IMR-90 (cell line): ENCODE measurements at regions not wholly inside any gene's neighbourhood (a gene's known extent, or its start where the extent isn't known, plus 50 kb on each side); places are given as distances from the start of the nearest gene placed in this dataset.

ENCODE experiments used
- ATAC-seq: fragments of 200-7000 bp; cut with Tn5 transposase; 2 replicates; pipeline ENCODE4 v1.9.1; 2020; ENCODE audit warnings: low read depth, mild to moderate bottlenecking, moderate library complexity
- BruUV-seq: library from RNA; stranded (reverse); fragments of 400-500 nt; replicated peaks from 2 replicates; lab custom pipeline; 2021; lab: Mats Ljungman, UMichigan
- CTCF ChIA-PET: fragments of 300-600 bp; formaldehyde crosslinking; extraction: SDS; loops from one replicate; lab custom pipeline; 2021; ENCODE audit warnings: antibody characterized with exemption; lab: Yijun Ruan, JAX
- POLR2A ChIA-PET: fragments of 300-600 bp; sonication (Branson Sonifier 250); formaldehyde crosslinking; loops from one replicate; lab custom pipeline; 2022; ENCODE audit warnings: antibody characterized with exemption; ENCODE audit not compliant: unreplicated experiment; lab: Charles Lee
- DNase-seq: peaks from one replicate; pipeline ENCODE4 v3.0.0; 2013
- H2AFZ ChIP-seq: replicated peaks from 2 replicates; pipeline ENCODE3; 2013; ENCODE audit warnings: low read length, mild to moderate bottlenecking; ENCODE audit not compliant: poor library complexity
- H2AK5ac ChIP-seq: 2 replicates; pipeline ENCODE4 v1.6.1; 2013; ENCODE audit warnings: low read depth, low read length, inconsistent platforms
- H2AK9ac ChIP-seq: replicated peaks from 2 replicates; pipeline ENCODE3; 2013; ENCODE audit warnings: mild to moderate bottlenecking, low read depth, low read length, moderate library complexity; ENCODE audit not compliant: poor library complexity
- H2BK120ac ChIP-seq: 2 replicates; pipeline ENCODE4 v1.6.1; 2013; ENCODE audit warnings: low read depth, low read length, inconsistent platforms
- H2BK15ac ChIP-seq: 3 replicates; pipeline ENCODE4 v1.6.1; 2013; ENCODE audit warnings: low read depth, low read length, inconsistent platforms
- H2BK20ac ChIP-seq: 2 replicates; pipeline ENCODE4 v1.6.1; 2013; ENCODE audit warnings: low read depth, mild to moderate bottlenecking, inconsistent platforms, low read length, moderate library complexity
- H2BK5ac ChIP-seq: 2 replicates; pipeline ENCODE4 v1.6.1; 2013; ENCODE audit warnings: mild to moderate bottlenecking, low read depth, low read length, inconsistent platforms; ENCODE audit not compliant: poor library complexity, severe bottlenecking
- H3K14ac ChIP-seq: replicated peaks from 2 replicates; pipeline ENCODE4 v1.6.1; 2013; ENCODE audit warnings: low read depth, low read length, inconsistent platforms
- H3K18ac ChIP-seq: 2 replicates; pipeline ENCODE4 v1.6.1; 2013; ENCODE audit warnings: low read depth, low read length, control low read depth
- H3K23ac ChIP-seq: 2 replicates; pipeline ENCODE4 v1.6.1; 2013; ENCODE audit warnings: low read depth, low read length, inconsistent platforms
- H3K27ac ChIP-seq: 2 replicates; pipeline ENCODE4 v1.5.1; 2013; ENCODE audit warnings: mild to moderate bottlenecking, control low read depth, low read length; ENCODE audit not compliant: insufficient read depth
- H3K27me3 ChIP-seq: 2 replicates; pipeline ENCODE4 v1.6.1; 2013; ENCODE audit warnings: low read length; ENCODE audit not compliant: control insufficient read depth, insufficient read depth
- H3K36me3 ChIP-seq: 2 replicates; pipeline ENCODE4 v1.6.1; 2013; ENCODE audit warnings: low read length, mixed read lengths; ENCODE audit not compliant: control insufficient read depth, insufficient read depth
- H3K4ac ChIP-seq: 2 replicates; pipeline ENCODE4 v1.6.1; 2013; ENCODE audit warnings: low read depth, low read length, inconsistent platforms
- H3K4me1 ChIP-seq: 2 replicates; pipeline ENCODE4 v1.6.1; 2013; ENCODE audit warnings: low read length, mixed read lengths; ENCODE audit not compliant: control insufficient read depth, insufficient read depth
- H3K4me2 ChIP-seq: 2 replicates; pipeline ENCODE4 v1.6.1; 2013; ENCODE audit warnings: low read depth, mild to moderate bottlenecking, control low read depth, low read length, moderate library complexity
- H3K4me3 ChIP-seq: 2 replicates; pipeline ENCODE4 v1.5.1; 2013; ENCODE audit warnings: low read depth, mild to moderate bottlenecking, control low read depth, low read length, moderate library complexity; ENCODE audit not compliant: insufficient read depth
- H3K56ac ChIP-seq: 2 replicates; pipeline ENCODE4 v1.6.1; 2013; ENCODE audit warnings: low read length, inconsistent platforms; ENCODE audit not compliant: insufficient read depth; ENCODE audit errors: extremely low read depth
- H3K79me1 ChIP-seq, 2 experiments: 2 replicates each; pipeline ENCODE4 v1.6.1; 2013; ENCODE audit warnings: low read length in 2 of 2, inconsistent platforms in 1 of 2, low read depth in 1 of 2
- H3K9ac ChIP-seq: 2 replicates; pipeline ENCODE4 v1.6.1; 2013; ENCODE audit warnings: low read depth, low read length, control low read depth
- H3K9me1 ChIP-seq: 2 replicates; pipeline ENCODE4 v1.6.1; 2013; ENCODE audit warnings: low read length, inconsistent platforms; ENCODE audit not compliant: insufficient read depth
- H3K9me3 ChIP-seq: 2 replicates; pipeline ENCODE4 v1.6.1; 2013; ENCODE audit warnings: low read length; ENCODE audit not compliant: control insufficient read depth, insufficient read depth
- H4K20me1 ChIP-seq: 2 replicates; pipeline ENCODE4 v1.6.1; 2013; ENCODE audit warnings: low read length, inconsistent platforms; ENCODE audit not compliant: insufficient read depth
- H4K5ac ChIP-seq: 2 replicates; pipeline ENCODE4 v1.6.1; 2013; ENCODE audit warnings: mild to moderate bottlenecking, low read depth, low read length, control low read depth
- H4K8ac ChIP-seq, 2 experiments: 2 replicates each; pipeline ENCODE4 v1.6.1; 2013; ENCODE audit warnings: low read depth in 2 of 2, low read length in 2 of 2, control low read depth in 1 of 2, inconsistent platforms in 1 of 2
- H4K91ac ChIP-seq: 2 replicates; pipeline ENCODE4 v1.6.1; 2013; ENCODE audit warnings: low read depth, low read length, inconsistent platforms; ENCODE audit not compliant: insufficient read depth
- BHLHE40 ChIP-seq: fragments of 150-350 bp; IDR thresholded peaks from 2 replicates; pipeline ENCODE4 v1.6.1; 2016; ENCODE audit warnings: mild to moderate bottlenecking, low read depth, low read length
- CEBPB ChIP-seq: IDR thresholded peaks from 2 replicates; pipeline ENCODE4 v1.6.1; 2012; ENCODE audit warnings: low read depth, low read length, improper control_type of control experiment
- FOS ChIP-seq: fragments of 150-350 bp; IDR thresholded peaks from 2 replicates; pipeline ENCODE4 v1.6.1; 2016; ENCODE audit warnings: low read depth, low read length
- MAFK ChIP-seq: IDR thresholded peaks from 2 replicates; pipeline ENCODE4 v1.6.1; 2012; ENCODE audit warnings: low read depth, low read length, improper control_type of control experiment
- MXI1 ChIP-seq: IDR thresholded peaks from 2 replicates; pipeline ENCODE4 v1.6.1; 2012; ENCODE audit warnings: low read depth, mild to moderate bottlenecking, low read length, moderate library complexity, borderline replicate concordance
- NFE2L2 ChIP-seq: fragments of 150-350 bp; IDR thresholded peaks from 2 replicates; pipeline ENCODE4 v1.6.1; 2016; ENCODE audit warnings: low read depth, mild to moderate bottlenecking, low read length
- POLR2A ChIP-seq: IDR thresholded peaks from 2 replicates; pipeline ENCODE4 v1.6.1; 2012; ENCODE audit warnings: mild to moderate bottlenecking, low read depth, low read length
- RAD21 ChIP-seq: IDR thresholded peaks from 2 replicates; pipeline ENCODE4 v1.6.1; 2012; ENCODE audit warnings: low read length, improper control_type of control experiment
- RCOR1 ChIP-seq: IDR thresholded peaks from 2 replicates; pipeline ENCODE4 v1.6.1; 2012; ENCODE audit warnings: mild to moderate bottlenecking, low read length, improper control_type of control experiment; ENCODE audit not compliant: insufficient replicate concordance
- RFX5 ChIP-seq: IDR thresholded peaks from 2 replicates; pipeline ENCODE4 v1.8.0; 2012; ENCODE audit warnings: low read depth, mild to moderate bottlenecking, low read length, moderate library complexity
- SMC3 ChIP-seq: fragments of 150-350 bp; IDR thresholded peaks from 2 replicates; pipeline ENCODE4 v1.6.1; 2016; ENCODE audit warnings: low read depth, mild to moderate bottlenecking, antibody characterized with exemption, low read length, moderate library complexity
- WGBS, 2 experiments: methylation state at CpG; one replicate each; pipeline versions ENCODE4 v1.1.5 to v1.1.7; 2013; ENCODE audit warnings: missing lambda C conversion rate in 2 of 2; ENCODE audit not compliant: insufficient read length in 1 of 2; ENCODE audit errors: extremely low coverage in 2 of 2; 5-methylcytosine and 5-hydroxymethylcytosine counted together
- dilution Hi-C: fragments of 300-500 bp; cut with HindIII; formaldehyde crosslinking; loops from one replicate; pipeline ENCODE4 v1.14.3; 2018; ENCODE audit warnings: low sequenced_read_pairs; ENCODE audit not compliant: unreplicated experiment
- in situ Hi-C: fragments of 300-500 bp; cut with MboI; formaldehyde crosslinking; loops from 3 replicates; pipeline ENCODE4 v1.14.3; 2019; ENCODE audit warnings: low sequenced_read_pairs, inconsistent platforms, mixed read lengths
- intact Hi-C: fragments of 100-400 bp; cut with micrococcal nuclease; formaldehyde crosslinking; loops from 2 replicates; pipeline ENCODE4 v1.10.0; 2022
- TF ChIP-seq, protein P1 (sequence below): fragments of 150-350 bp; IDR thresholded peaks from 2 replicates; pipeline ENCODE4 v1.6.1; 2016; ENCODE audit warnings: low read depth, mild to moderate bottlenecking, low read length, moderate library complexity, borderline replicate concordance
- TF ChIP-seq, protein P2 (sequence below): conservative IDR thresholded peaks from 2 replicates; pipeline ENCODE4 v1.5.1; 2012; ENCODE audit warnings: mild to moderate bottlenecking, low read depth, low read length, improper control_type of control experiment
- TF ChIP-seq, protein P3 (sequence below): fragments of 150-350 bp; IDR thresholded peaks from 2 replicates; pipeline ENCODE4 v1.6.1; 2017; ENCODE audit warnings: mild to moderate bottlenecking, antibody characterized with exemption, low read length, low read depth

DNA sequence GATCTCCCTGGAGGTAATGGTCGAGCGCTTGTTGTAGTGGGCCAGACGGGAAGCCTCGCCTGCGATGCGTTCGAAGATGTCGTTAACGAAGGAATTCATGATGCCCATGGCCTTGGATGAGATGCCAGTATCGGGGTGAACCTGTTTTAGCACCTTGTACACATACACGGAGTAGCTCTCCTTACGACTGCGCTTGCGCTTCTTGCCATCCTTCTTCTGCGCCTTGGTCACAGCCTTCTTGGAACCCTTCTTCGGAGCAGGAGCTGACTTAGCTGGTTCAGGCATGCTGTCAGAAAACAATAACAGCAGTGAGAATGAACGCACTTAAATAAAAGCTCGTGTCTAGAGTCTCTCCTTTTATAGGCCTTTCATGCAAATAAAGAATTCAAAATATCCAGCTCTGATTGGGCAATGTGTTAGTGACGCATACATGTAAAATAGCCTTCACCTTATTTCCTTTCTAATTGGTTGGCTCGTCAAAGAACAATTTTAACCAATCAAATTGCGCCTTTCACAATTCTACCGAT, 129.2 kb downstream of the HFE start:
- CTCF ChIA-PET, result interaction anchor here (0.8 to 1.6 kb wide), 2 partner anchors 17 to 19 kb away, joined by 4 to 5 read pairs; a partner anchor contains a TSS
- Histone ChIP-seq H3K9ac (peak overlapping the region; percentile 69), H2BK5ac (peak overlapping the region; percentile 30), H3K9me1 (no peaks in the 10 kb centered on the region), H3K18ac (0 out of 2 replicates have a peak overlapping the region, but pooled peaks have one; percentile 1), H2BK20ac (no peak overlapping the region), H3K27me3 (no peaks in the 10 kb centered on the region), H3K79me1 (no peaks in the 10 kb centered on the region; a peak in 1 of 4 replicates), H3K9me3 (no peaks in the 10 kb centered on the region), H3K4me2 (peak overlapping the region; percentile 81), H3K27ac (peak overlapping the region; percentile 22), H2AK5ac (peak overlapping the region; percentile 32; the same call in 1 of the 2 replicates), H2BK15ac (no peak overlapping the region), H4K8ac (peak overlapping the region in 1 of 2 experiments; percentile 3; a peak in 1 of 4 replicates), H4K5ac (no peak overlapping the region), H3K4me3 (peak overlapping the region; percentile 47), H3K14ac (no peak overlapping the region), H3K23ac (no peak overlapping the region), H3K4me1 (no peaks in the 10 kb centered on the region), H3K36me3 (no peaks in the 10 kb centered on the region), H2BK120ac (no peak overlapping the region), H4K20me1 (peaks cover 5% of the 10 kb centered on the region), H3K4ac (no peak overlapping the region), H3K56ac (no peak overlapping the region), H4K91ac (no peak overlapping the region), H2AK9ac (peak overlapping the region; percentile 6), H2AFZ (peak overlapping the region; percentile 55)
- BruUV-seq, result TSS peak; percentile 97
- ATAC-seq (peak; percentile 81), DNase-seq (peak; percentile 99)
- intact Hi-C loops (loop anchor here (1.0 kb wide), 2 partner anchors 8 to 11 kb away; no protein-coding TSS in a partner anchor), in situ Hi-C loops (loop anchor here (25.0 kb wide), 1 partner anchor 1621 kb away; a partner anchor contains a TSS), dilution Hi-C loops (no loop called here)
- WGBS, 2 experiments, result 0% methylated on average over 10 of the region's 22 CpGs; no CpG with 5 or more reads in 1 of the 2 experiments
- POLR2A ChIA-PET, result interaction anchor here (0.5 to 3.0 kb wide), 24 partner anchors 9 to 1676 kb away, joined by 3 to 50 read pairs (median 6); a partner anchor contains a TSS
- TF ChIP-seq MXI1, result peak; percentile 58; the same call in 1 of the 2 replicates
- no peak for TF ChIP-seq BHLHE40
- peak; percentile 40; the same call in 1 of the 2 replicates for TF ChIP-seq MAFK
- TF ChIP-seq, protein P1, sequence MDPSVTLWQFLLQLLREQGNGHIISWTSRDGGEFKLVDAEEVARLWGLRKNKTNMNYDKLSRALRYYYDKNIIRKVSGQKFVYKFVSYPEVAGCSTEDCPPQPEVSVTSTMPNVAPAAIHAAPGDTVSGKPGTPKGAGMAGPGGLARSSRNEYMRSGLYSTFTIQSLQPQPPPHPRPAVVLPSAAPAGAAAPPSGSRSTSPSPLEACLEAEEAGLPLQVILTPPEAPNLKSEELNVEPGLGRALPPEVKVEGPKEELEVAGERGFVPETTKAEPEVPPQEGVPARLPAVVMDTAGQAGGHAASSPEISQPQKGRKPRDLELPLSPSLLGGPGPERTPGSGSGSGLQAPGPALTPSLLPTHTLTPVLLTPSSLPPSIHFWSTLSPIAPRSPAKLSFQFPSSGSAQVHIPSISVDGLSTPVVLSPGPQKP, result no peak
- TF ChIP-seq NFE2L2, result no peak
- peak; percentile 79 for TF ChIP-seq RCOR1
- 0 out of 2 replicates have a peak, but pooled peaks have one; percentile 13 for TF ChIP-seq SMC3
- TF ChIP-seq POLR2A, result peak; percentile 99
- peak; percentile 31; the same call in 1 of the 2 replicates for TF ChIP-seq FOS
- no peak for TF ChIP-seq RFX5
- no peak for TF ChIP-seq RAD21
- TF ChIP-seq, protein P2, sequence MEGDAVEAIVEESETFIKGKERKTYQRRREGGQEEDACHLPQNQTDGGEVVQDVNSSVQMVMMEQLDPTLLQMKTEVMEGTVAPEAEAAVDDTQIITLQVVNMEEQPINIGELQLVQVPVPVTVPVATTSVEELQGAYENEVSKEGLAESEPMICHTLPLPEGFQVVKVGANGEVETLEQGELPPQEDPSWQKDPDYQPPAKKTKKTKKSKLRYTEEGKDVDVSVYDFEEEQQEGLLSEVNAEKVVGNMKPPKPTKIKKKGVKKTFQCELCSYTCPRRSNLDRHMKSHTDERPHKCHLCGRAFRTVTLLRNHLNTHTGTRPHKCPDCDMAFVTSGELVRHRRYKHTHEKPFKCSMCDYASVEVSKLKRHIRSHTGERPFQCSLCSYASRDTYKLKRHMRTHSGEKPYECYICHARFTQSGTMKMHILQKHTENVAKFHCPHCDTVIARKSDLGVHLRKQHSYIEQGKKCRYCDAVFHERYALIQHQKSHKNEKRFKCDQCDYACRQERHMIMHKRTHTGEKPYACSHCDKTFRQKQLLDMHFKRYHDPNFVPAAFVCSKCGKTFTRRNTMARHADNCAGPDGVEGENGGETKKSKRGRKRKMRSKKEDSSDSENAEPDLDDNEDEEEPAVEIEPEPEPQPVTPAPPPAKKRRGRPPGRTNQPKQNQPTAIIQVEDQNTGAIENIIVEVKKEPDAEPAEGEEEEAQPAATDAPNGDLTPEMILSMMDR, result no peak
- peak; percentile 91 for TF ChIP-seq CEBPB
- TF ChIP-seq, protein P3, sequence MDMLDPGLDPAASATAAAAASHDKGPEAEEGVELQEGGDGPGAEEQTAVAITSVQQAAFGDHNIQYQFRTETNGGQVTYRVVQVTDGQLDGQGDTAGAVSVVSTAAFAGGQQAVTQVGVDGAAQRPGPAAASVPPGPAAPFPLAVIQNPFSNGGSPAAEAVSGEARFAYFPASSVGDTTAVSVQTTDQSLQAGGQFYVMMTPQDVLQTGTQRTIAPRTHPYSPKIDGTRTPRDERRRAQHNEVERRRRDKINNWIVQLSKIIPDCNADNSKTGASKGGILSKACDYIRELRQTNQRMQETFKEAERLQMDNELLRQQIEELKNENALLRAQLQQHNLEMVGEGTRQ, result no peak; the same call in 1 of the 2 replicates
